ENCODE measurements at regions not wholly inside any gene's neighbourhood (a gene's known extent, or its start where the extent isn't known, plus 50 kb on each side); places are given as distances from the start of the nearest gene placed in this dataset.

DNA sequence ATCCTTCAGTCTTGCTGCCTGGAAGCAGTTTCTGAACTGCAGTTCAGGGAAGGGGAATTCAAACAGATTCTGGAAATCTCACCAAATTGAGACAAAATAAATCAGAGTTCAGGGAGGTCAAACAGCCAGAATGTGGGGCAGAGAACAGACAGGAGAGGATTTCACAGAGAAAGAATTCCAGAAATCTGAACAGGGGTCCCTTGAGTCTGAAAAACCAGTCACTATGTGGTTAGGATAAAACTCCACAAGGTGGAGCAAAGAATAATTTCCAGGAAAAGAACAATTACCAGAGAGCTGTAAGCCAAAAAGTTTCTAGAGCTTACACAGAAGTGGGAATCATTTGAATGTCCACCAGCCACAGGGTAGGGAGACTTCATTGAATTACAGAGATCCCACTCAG, 84.7 kb downstream of the URB2 start:
- Histone ChIP-seq H3K9me3 (no peaks in the 10 kb centered on the region), H3K4me3 (no peak overlapping the region), H3K27ac (no peak overlapping the region), H3K4me1 (no peaks in the 10 kb centered on the region), H3K36me3 (no peaks in the 10 kb centered on the region), H3K27me3 (no peaks in the 10 kb centered on the region)
- no peak for DNase-seq
- TF ChIP-seq, protein P1, sequence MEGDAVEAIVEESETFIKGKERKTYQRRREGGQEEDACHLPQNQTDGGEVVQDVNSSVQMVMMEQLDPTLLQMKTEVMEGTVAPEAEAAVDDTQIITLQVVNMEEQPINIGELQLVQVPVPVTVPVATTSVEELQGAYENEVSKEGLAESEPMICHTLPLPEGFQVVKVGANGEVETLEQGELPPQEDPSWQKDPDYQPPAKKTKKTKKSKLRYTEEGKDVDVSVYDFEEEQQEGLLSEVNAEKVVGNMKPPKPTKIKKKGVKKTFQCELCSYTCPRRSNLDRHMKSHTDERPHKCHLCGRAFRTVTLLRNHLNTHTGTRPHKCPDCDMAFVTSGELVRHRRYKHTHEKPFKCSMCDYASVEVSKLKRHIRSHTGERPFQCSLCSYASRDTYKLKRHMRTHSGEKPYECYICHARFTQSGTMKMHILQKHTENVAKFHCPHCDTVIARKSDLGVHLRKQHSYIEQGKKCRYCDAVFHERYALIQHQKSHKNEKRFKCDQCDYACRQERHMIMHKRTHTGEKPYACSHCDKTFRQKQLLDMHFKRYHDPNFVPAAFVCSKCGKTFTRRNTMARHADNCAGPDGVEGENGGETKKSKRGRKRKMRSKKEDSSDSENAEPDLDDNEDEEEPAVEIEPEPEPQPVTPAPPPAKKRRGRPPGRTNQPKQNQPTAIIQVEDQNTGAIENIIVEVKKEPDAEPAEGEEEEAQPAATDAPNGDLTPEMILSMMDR (IDR thresholded peaks at IDR 0.05) = no peak
- TF ChIP-seq POLR2A (IDR thresholded peaks at IDR 0.05) = no peak
- intact Hi-C loops (cut with DNase I; ENCODE audit: low total_unique reads) = no loop called here

DNA sequence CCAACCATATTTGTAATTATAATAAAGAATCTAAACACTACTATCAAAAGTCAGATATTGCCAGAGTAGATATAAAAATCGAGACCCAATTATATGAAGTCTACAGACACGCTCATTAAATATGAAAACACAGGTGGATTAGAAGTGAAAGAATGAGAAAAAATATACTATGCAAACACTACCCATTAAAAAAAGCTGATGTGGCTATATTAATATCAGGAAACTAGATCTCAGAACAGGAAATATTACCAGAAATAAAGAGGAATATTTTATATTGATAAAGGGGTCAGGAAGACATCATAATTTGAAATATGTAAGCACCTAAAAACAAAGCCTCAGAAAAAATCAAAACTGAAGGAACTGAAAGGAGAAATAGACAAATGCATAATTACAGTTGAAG, 88.3 kb downstream of the URB2 start:
- Histone ChIP-seq H3K4me3 (no peak overlapping the region), H3K27me3 (no peaks in the 10 kb centered on the region), H3K27ac (no peak overlapping the region), H3K4me1 (no peaks in the 10 kb centered on the region), H3K36me3 (no peaks in the 10 kb centered on the region), H3K9me3 (no peaks in the 10 kb centered on the region)
- DNase-seq = no peak
- intact Hi-C loops (cut with DNase I; ENCODE audit: low total_unique reads) = no loop called here
- TF ChIP-seq, protein P1 (IDR thresholded peaks at IDR 0.05) = no peak
- no peak for TF ChIP-seq POLR2A (IDR thresholded peaks at IDR 0.05)

DNA sequence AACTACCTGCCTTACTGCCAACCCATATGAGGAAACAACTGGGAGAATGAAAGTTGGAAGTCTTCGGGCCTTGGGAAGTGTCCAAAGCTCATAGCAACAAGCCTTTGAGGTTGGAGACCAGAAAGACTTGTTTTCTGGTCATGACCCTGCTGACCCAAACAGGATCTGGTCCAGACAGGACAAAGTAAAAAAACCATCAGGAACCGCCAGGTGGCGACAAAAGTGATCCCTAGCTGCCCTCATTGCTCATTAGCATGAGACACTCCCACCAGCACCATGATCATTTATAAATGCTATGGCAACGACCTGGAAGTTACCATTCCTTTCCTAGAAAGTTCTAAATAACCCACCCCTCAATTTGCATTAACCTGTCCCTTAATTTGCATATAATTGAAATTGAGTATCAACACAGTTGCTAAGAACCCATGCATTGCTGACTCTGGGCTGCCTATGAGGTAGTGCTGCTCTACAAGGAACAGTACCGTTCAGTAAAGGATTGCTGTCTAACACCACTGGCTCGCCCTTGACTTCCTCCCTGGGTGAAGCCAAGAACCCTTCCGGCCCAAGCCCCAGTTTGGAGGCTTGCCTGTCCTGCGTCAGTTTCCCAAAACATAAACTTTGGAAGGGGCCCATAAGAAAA, 89.0 kb downstream of the URB2 start:
- intact Hi-C loops (cut with DNase I; ENCODE audit: low total_unique reads) = no loop called here
- Histone ChIP-seq H3K4me1 (no peaks in the 10 kb centered on the region), H3K9me3 (no peaks in the 10 kb centered on the region), H3K27ac (no peak overlapping the region), H3K4me3 (no peak overlapping the region), H3K27me3 (no peaks in the 10 kb centered on the region), H3K36me3 (no peaks in the 10 kb centered on the region)
- no peak for DNase-seq
- TF ChIP-seq, protein P1 (IDR thresholded peaks at IDR 0.05) = no peak
- no peak for TF ChIP-seq POLR2A (IDR thresholded peaks at IDR 0.05)

DNA sequence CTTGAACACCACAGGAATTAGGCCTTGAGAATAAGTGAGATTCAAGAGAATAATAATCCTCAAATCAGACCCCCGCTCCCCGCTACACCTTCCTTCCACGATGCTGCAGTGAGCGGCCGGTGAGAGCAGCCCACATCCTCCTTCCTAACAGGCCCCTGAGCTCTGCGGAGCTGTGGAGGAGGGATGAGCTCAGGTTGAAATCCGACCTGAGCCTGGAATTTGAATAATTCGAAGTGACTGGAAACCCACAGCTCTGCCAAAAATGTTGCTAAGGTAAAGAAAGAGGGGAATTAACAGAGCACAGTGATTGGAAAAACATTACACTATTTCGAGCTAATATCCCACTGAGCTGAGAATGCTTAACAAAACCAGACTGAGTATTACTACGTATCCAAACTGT, 90.0 kb downstream of the URB2 start:
- no peak overlapping the region for H3K27ac ChIP-seq
- TF ChIP-seq, protein P1 (IDR thresholded peaks at IDR 0.05) = no peak
- TF ChIP-seq POLR2A (IDR thresholded peaks at IDR 0.05) = no peak
- no peaks in the 10 kb centered on the region for H3K27me3 ChIP-seq
- no peak overlapping the region for H3K4me3 ChIP-seq
- H3K4me1 ChIP-seq = no peaks in the 10 kb centered on the region
- DNase-seq = no peak
- intact Hi-C loops (cut with DNase I; ENCODE audit: low total_unique reads) = no loop called here
- no peaks in the 10 kb centered on the region for H3K36me3 ChIP-seq
- no peaks in the 10 kb centered on the region for H3K9me3 ChIP-seq

DNA sequence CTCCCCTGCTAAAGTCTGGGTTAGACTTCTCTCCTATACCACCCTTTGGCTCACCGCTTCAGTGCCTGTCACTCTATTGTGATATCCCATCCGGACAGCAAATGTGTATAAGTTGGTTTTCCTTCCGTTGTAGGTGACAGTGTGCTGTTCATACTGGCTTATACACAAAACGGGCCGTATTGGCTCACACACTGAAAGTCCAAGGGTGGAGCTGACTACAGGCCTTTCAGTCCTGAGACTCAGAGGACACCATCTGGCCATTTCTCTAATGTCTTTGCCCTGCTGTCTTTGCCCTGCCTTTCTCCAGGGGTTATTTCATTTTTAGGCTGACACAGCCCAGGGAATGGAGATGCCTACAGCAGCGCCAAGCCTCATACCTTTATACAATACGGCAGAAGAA, 90.7 kb downstream of the URB2 start:
- H3K4me3 ChIP-seq = no peak overlapping the region
- TF ChIP-seq, protein P1 (IDR thresholded peaks at IDR 0.05) = no peak
- TF ChIP-seq POLR2A (IDR thresholded peaks at IDR 0.05) = no peak
- H3K4me1 ChIP-seq = no peaks in the 10 kb centered on the region
- no peak for DNase-seq
- intact Hi-C loops (cut with DNase I; ENCODE audit: low total_unique reads) = no loop called here
- no peaks in the 10 kb centered on the region for H3K27me3 ChIP-seq
- H3K27ac ChIP-seq = no peak overlapping the region
- no peaks in the 10 kb centered on the region for H3K9me3 ChIP-seq
- no peaks in the 10 kb centered on the region for H3K36me3 ChIP-seq

All from uterus (tissue), 3 donors.